Stimulated activated CD4-positive, alpha-beta T cell treated with anti-CD3 and anti-CD28 coated beads, TNF-alpha, amount 100 ng/mL, for 1 hour (primary cell): ENCODE measurements at regions not wholly inside any gene's neighbourhood (a gene's known extent, or its start where the extent isn't known, plus 50 kb on each side); places are given as distances from the start of the nearest gene placed in this dataset.

Experiments
- DNase-seq, 3 donors: peaks; one replicate each; pipeline ENCODE4 v3.0.0-alpha.2; 2020; ENCODE audit warnings: low read depth in 3 of 3, low spot score in 1 of 3

GRCh38 chr15:93331545-93332167 is 242.6 kb upstream of the RGMA start:
- no peak for DNase-seq

GRCh38 chr15:93330912-93331544 is 242.0 kb upstream of the RGMA start:
- no peak for DNase-seq

GRCh38 chr15:93327364-93327763 is 238.4 kb upstream of the RGMA start:
- no peak for DNase-seq

- no peak for DNase-seq
Observed at GRCh38 chr15:93324186-93324975, 235.4 kb upstream of the RGMA start.

- no peak for DNase-seq
Observed at GRCh38 chr15:93321881-93322282, 232.9 kb upstream of the RGMA start.

- DNase-seq = no peak
Observed at GRCh38 chr15:93319121-93319814, 230.3 kb upstream of the RGMA start.

- no peak for DNase-seq
Observed at GRCh38 chr15:93317772-93318171, 228.8 kb upstream of the RGMA start.

- no peak for DNase-seq
Observed at GRCh38 chr15:93314245-93314644, 225.2 kb upstream of the RGMA start.

- DNase-seq = no peak
Observed at GRCh38 chr15:93312891-93313486, 224.0 kb upstream of the RGMA start.

- DNase-seq = no peak
Observed at GRCh38 chr15:93311620-93312019, 222.6 kb upstream of the RGMA start.

GRCh38 chr15:93308026-93308690 is 219.1 kb upstream of the RGMA start:
- DNase-seq = no peak

- no peak for DNase-seq
Observed at GRCh38 chr15:93307513-93307912, 218.5 kb upstream of the RGMA start.

- DNase-seq = no peak
Observed at GRCh38 chr15:93305306-93305705, 216.3 kb upstream of the RGMA start.

GRCh38 chr15:93302080-93302765 is 213.2 kb upstream of the RGMA start:
- no peak for DNase-seq

- no peak for DNase-seq
Observed at GRCh38 chr15:93300796-93301195, 211.8 kb upstream of the RGMA start.

GRCh38 chr15:93299675-93300074 is 210.7 kb upstream of the RGMA start:
- no peak for DNase-seq

GRCh38 chr15:93298901-93299300 is 209.9 kb upstream of the RGMA start:
- no peak for DNase-seq

GRCh38 chr15:93296759-93297500 is 207.9 kb upstream of the RGMA start:
- DNase-seq = no peak

GRCh38 chr15:93294896-93295295 is 205.9 kb upstream of the RGMA start:
- DNase-seq = no peak

GRCh38 chr15:93294066-93294465 is 205.1 kb upstream of the RGMA start:
- DNase-seq = no peak
